HG02623 (cell line): ENCODE measurements at regions not wholly inside any gene's neighbourhood (a gene's known extent, or its start where the extent isn't known, plus 50 kb on each side); places are given as distances from the start of the nearest gene placed in this dataset.

Experiments
- ATAC-seq: cut with Tn5 transposase; IDR thresholded peaks from one replicate; pipeline ENCODE4 v1.9.1; 2021; ENCODE audit warnings: moderate library complexity; ENCODE audit not compliant: unreplicated experiment

DNA sequence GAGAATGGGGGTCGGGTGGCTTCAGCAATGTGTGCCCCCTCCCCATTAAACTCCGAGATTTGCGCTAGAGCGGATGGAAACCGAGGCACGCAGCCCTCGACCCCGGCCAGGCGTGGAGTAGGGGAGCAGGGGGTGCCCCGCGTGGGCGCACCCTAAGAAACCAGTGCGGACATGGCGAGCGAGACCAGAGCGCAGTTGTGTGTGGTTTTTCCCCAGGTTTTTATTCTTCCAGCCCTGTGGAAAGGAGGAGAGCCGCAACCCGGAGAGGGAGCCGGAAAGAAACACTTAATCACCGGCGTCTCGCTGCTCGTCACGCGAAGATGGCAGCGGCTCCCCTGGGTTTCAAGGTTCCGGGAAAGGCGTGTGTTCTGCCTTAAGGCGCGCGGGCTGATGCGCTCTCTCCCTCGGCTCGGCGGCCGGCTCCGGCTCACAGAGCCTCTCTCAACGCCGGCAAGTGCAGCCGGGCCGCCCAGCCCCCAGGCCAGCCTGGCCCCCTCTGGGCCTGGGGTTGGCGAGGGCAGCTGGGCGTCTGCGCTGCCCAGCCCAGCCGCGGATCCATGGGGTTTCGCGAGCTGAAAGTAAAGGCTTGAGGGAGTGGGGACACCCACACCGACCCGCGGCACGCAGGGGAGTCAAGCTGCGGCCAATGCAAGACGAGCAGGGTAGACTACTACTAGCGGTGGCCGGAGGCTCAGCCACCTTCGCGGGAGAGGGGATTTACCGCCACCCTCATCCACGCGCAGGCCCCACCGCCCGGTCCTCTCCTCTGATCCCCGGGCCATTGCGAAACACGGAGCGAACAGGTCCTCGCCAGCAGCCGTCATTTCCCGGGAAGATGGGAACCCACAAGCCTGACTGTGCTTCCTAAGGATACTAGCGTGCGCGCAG, 74.0 kb upstream of the BCOR start:
- no peak for ATAC-seq

DNA sequence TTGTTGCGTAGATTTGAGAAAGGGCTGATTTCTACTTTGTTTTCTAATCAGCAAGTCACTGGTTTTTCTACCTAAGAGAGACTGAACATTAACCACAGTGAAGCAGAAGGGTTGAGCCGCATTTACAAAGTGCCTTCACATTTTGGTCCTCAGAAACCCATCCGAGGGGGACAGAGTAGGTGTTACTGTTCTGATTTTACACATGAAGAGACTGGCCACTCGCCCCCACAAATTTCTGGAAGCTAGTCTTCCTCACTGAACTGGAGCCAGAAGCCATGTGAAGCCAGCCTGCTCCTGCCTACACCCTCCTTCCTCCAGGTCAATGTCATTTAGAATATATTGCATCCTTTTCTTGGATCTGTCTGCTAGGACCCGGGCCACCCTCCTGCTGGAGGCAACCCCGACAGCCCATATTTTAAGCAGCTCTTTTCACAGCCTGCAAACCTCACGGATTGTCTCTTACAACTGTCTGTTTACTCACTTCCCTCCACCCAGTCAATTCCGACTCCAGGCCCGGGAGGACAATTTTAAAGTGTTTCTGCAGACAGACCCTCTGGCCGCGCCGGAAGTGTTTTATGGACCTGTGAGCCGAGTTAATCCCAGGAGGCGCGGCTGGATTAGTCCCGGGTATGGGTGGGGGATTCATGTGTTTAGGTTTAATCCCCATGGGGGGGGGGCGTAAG, 73.2 kb upstream of the BCOR start:
- no peak for ATAC-seq

DNA sequence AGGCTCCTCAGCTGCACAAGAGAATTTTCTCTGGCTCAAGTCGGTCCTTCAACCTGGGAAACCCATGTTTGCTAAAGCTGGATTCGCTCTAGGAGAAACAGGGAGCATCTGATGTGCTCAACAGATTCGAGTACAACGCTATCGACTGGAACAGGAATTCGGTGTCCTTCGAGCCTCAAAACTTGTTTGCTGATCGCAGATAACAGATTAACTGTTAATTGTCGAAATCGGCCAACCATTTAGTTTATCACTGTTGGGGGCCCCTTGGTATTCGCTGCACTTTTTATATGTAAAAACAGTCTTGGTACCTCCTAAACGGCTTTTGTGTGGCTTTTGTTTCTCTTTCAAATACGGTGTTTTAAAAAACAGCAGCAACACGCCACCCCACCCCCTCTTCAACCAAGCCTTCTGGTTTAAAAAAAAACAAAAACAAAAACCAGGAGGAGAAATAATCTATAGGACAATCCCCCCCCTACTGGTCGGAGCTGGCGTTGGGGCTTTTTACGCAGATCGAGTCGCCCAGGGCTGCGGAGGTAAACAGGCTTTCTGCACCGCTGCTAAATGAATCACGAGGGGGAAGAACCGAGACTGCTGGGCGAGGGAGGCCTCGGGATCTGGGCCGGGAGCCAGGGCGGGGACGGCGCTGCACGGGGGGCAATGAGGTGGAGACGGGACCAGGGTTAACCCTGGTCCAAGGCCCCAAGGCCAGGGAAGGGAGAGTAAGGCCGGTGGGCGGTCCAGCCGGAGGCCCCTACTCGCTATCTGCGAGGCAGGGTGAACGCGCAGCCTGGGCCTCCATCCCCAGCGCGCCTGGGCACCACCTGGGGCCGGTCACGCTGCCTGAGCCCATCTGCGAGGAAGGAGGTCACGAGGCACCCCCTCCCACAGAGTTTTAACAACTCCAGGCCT, 71.7 kb upstream of the BCOR start:
- no peak for ATAC-seq

DNA sequence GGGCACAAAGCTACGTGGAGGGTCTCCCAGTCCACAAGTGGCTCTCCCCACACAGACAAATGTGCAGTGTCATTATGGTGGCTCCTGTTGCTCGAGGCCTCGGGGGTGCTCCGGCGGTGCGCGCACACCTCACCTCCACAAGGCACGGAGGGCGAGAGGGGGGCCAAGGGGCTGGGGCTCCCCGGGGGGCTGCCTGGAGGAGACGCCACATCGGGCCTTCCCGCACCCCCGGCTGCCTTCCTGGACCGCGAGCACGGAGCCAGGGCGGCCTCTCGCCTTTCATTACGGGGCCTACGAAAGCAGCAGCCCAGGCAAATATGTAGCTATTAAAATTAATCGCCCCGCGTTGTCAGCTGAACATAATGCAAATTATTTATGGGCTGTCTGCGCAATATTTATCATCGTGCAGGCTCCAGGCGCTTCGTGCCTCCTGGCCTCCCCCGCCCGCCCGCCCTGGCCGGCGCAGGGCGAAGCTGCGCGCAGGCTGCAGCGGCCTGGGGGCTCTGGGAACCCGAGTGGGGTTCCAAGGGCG, 70.8 kb upstream of the BCOR start:
- no peak for ATAC-seq

DNA sequence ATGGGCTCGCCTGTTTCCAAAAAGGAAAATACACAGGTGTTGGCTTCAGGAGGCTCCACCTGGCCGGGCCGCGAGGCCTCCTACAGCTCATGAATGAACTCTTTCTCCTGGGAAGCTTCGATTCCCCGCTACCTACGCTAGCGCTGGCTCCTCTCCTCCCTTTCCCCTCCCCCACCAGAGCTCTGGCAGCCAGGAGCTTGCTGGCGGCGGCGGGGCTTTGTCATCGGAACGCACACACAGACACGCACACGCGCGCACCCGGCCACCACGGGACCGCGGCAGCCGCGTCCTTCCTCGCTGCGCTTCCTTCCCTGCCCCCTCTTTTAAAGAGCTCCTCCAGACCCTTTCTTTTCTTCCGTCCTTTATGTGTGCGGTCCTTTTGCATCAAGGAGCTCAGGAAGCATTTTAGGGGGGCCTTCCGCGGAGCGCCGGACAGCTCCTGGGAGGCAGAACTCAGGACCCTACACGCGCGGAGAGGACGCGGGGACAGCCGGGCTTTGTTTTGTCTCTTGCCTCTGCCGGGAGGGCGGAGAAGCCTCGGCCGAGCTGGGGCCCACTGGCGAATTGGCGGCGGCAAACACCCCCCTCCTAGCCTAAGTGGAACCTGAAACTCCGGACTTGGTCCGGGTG, 70.2 kb upstream of the BCOR start:
- no peak for ATAC-seq

DNA sequence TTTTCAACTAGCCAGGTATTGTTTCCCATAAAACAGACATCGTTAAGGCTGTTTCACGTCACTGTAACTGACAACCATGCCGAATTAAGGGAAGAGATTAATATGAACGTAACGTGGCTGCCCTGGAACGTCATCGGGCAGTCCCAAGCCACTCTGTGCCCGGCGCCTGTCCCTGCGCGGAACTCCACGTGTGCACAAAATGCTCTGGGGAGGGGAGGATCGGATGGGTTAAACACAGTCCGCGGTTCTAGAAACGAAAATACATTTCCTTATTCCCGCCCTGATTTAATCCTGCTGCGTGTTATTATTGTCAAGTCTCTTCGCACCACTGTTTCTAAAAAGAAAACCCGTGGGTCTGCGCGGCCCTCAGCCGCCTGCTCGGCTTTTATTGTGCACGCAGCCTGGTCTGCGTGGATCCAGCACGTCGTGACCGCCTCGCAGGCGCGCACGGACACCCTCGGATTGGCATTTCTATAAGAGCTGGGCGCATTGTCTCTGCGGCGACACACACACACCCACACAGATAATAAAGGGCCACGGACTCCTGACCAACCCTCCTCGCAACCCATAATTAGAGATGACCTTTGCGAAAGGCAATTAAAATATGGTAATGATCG, 69.6 kb upstream of the BCOR start:
- ATAC-seq = no peak

DNA sequence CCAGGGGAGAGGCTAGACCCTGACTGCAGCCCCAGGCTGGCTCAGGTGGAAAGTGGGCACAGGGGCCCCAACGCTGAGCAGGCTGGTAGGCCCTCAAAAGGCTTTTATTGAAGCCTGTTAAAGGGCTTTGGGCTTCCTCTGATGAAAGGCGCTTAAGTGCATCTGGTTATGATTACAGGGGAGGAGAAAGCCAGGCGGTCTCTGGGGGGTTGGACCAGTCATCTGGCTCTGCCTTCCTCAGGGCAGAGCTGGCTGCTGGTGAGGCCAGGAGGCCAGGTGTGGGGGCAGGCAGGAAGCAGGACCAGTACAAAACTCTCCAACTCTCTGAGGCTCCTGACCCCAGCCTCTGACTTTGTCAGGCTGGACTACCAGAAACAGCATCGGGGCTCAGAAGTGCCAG, 68.8 kb upstream of the BCOR start:
- ATAC-seq = no peak

DNA sequence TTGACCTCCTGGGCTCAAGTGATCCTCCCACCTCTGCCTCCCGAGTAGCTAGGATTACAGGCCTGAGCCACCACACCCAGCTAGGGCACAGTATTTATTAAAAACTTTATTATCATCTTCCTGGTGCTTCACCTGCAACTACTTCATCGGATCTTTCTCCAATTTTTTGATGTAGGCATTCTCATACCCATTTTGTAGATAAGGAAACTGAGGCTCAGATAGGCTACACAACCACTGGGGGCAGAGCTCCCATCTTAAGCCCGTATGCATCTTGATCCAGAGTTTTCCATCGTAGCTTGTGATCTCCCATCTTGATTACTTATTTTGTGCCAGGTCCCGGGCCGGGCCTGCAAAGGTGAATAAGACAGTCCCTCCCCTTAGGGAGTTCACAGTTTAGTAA, 68.1 kb upstream of the BCOR start:
- no peak for ATAC-seq

DNA sequence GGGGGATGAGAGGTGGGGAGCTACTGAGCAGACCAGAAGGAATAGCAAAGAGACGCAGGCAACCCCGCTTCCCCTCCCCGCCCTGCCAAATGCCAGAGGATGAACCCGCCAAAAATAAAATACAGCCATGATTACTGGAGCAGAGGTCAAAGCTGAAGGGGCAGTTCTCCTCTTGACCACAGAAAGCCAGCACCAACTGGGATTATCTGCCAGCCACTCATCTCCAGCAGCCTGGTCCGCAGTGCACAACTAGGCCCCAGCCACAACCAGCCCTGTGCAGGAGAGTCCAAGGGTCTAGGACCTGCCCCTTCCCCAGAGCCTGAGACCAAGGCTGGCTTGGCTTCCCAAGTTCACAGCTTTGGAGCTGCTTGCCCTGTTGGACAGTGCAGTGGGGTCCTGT, 67.4 kb upstream of the BCOR start:
- no peak for ATAC-seq

DNA sequence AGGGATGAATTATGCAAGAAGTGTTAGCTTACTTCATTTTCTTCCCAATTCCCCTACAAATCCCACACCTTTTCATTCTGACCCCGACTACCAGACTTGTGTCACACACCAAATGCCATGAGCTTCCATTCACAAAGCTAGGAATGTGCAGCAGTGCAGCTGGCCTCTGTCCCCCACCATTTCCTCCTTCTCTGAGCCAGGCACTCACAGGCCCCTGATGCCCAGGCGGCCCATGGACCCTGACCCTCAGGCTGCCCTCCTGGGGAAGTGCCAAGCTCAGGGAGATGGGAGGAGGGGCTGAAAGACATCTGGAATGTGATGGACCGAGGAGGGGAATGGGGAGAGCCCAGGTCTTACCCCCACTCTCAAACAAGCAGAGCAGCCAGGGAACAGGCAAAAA, 67.0 kb upstream of the BCOR start:
- no peak for ATAC-seq

DNA sequence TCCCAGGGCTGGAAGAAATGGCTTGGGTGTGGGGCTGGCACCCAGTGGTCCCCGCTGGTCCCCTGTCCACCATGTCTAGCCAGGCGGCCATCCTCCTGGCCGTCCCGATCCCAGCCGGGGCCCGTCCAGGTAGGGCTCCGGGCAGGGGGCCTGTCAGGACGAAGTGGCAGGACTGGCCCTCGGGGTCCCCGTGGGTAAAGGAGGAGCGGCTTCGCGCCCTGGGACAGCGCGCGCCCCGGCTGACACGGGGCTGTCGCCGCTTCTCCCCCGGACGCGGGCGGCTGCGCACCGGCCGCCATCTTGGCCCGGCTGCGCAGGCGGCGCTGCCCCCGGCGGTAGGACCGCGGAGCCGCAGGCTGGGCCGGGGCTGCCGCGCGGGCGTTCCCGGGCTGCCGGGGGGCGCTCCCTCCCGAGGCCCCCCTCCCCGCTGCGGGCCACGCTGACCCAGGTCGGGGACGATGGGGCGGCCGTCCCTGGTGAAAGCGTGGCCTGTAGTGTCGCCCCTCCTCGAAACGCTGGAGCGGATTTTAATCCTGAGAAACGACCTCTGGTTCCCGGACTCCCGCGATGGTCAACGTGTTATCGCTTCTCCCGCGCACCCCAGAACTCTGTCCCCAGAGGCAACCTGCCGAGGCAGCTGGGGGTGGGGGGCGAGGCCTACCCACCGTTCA, 60.4 kb upstream of the BCOR start:
- no peak for ATAC-seq

DNA sequence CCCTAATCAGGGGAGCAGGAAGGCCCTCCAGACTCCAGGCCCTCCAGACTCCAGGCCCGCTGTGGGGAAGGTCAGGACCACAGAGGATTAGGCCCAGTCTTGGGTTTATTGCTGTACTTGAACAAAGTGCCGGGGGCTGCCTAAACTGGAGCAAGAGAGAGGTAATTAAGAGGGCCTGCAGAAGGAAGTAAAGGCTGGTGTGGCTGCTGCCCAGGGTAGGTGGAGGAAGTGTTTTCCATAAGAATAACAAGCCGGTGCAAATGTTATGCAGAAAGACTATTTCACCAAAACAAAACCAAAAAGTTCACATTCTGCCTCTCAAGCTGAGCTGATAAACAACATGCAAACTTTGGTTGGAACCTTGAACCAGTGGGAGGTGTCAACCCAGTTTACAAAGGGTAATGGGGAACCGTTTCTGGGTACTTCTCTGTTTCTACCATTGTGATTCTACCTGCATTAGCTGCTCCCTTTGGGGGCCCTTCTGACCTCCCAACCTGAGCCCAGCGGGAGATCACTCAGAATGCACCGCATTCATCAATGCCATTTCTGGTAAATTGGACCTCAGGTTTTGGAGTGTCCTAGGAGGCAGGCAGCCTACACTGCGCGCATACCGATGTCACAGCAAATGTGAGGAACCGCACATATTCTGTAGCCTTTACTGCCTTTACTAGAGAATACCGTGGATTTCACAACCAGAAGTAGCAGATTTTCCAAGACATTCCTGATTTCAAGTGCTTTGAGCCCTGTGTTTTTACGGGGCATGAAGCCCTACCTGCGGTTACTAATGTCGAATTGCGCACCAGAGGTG, 59.7 kb upstream of the BCOR start:
- ATAC-seq = no peak

DNA sequence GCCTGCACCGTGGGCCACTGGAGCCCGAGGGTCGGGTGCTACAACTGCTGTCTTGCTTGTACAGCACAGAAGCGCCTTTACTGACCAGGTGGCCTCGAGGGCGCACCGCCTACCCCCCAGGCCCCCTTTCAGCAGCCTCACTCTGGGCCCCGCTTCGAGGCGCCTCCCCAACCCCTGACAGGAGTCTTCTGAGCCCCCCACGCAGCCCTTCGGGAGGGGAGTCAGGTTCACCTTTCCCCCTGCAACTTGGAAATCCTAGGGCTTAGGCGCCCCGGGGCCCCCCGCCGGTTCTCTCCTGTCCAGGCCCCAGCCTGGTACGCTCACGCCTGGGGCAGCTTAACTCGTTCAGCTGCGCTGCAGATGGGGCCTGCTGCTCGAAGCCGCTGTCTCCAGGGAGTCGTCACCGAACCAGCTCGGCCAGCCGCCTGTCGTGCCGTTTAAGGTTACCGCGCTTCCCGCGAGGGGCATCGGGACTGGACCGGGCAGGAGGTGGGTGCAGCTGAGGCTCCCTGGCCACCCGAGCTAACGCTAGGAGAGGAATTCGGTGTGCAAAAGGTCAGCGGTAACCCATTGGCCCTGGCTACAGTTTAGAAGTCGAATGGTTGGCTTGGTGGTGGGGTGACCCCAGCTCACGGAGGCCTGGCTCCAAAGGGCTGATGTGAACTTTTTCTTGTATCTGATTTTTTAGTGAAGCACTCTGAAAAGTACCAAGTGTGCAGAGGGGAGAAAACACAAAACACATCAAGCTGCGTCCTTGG, 58.9 kb upstream of the BCOR start:
- no peak for ATAC-seq

DNA sequence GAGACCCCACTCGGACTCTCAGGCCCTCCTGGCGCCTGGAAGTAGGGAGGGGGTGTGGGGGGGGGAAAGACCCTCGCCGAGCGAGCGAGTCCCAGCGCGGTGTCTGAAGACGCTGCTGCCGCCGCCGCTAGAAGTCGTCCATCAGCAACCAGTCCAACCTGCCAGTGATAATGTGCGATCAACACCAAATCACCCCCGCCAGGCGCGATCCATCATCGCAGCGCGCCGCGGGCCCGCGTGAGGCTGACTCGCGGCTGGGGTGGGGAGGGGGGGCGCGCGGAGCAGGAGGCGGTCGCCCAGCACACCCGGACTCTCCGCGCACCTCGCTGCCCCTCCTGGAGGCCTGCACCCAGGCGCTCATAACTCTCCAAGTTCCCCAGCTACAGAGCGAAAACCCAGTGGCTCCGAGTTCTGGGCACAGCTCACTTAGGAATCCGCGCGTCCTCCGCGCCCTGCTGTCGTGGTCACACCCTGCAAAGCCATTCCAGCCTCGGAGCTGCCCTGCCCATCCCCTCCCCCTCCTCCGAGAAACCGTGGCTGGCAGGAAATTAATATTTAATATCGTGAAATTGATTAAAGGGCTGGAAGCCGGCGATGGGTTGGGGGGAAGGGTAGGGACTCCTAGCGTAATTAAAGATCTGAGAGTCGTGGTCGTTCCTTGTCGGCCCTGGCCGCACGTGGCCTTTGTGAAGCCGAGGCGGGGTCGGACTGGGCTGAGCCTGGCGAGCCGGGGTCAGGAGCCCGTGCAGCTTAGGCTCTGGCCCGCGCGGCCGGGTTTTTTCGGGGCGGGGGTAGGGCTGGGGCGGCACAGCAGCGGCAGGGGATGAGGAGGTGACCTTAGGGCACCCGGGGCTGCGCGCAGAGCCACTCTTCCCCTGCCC, 58.1 kb upstream of the BCOR start:
- no peak for ATAC-seq

DNA sequence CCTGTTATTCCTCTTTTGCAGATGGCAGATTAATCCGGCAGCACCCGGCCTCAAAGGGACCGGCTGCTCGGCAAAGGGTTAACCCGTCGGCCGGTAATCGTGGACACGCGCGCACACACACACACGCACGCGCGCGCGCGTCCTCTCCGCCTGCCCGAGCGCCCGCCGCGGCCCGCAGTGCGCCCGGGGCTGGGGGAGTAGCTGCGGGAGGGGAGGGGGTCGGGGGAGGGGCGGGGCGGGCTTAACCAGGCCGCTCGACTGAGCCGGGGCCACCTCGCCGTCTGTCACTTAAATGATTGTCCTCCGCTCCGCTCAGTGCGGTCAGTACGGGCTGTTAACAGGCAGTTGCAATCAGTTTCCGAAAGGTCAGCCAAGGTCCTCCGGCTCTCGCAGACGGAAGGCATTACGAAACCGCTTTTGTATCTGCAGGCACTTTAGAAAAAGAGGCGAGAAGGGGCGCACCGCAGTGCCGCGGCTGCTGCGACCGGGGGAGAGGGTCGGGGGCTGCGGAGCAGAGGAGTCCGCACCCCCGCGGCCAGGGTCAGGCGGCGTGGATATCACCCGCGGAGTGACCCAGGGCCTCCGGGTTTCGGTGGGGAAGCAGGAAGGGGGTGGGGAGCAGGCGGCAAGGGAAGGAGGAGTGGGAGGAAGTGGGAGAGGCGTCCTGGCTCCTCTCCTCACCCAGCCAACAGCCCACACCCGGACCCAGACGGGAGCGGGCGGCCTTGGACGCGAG, 57.3 kb upstream of the BCOR start:
- ATAC-seq = no peak

DNA sequence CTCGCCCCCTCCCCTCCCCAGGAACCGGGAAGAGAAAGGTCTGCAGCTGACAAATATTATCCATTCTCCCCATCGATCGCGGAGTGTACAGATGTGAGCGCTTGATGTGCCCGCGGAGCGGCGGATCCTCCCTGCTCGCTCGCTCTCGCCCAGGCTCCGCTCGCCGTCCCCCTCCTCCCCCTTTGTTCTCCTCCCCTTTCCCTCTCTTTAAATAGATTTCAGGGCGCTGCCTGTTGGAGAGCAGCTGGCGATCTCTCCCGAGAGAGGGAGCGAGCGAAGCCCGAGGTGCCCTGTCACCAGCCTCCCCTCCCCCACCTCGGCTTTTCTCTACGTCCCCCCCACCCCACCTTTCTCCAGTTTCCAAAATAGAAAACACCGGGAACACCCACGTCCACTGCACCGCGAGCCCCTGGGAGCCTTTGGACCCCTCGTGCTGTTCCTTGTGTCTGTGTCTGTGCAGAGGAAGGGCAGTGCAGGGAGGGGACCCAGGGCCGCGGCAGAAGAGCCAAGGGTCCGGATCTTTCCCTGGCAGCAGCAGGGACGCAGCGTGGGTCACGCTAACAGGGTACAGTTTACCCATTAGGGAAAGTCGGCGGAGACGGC, 56.6 kb upstream of the BCOR start:
- no peak for ATAC-seq
